ENCODE measurements at regions not wholly inside any gene's neighbourhood (a gene's known extent, or its start where the extent isn't known, plus 50 kb on each side); places are given as distances from the start of the nearest gene placed in this dataset.

DNA sequence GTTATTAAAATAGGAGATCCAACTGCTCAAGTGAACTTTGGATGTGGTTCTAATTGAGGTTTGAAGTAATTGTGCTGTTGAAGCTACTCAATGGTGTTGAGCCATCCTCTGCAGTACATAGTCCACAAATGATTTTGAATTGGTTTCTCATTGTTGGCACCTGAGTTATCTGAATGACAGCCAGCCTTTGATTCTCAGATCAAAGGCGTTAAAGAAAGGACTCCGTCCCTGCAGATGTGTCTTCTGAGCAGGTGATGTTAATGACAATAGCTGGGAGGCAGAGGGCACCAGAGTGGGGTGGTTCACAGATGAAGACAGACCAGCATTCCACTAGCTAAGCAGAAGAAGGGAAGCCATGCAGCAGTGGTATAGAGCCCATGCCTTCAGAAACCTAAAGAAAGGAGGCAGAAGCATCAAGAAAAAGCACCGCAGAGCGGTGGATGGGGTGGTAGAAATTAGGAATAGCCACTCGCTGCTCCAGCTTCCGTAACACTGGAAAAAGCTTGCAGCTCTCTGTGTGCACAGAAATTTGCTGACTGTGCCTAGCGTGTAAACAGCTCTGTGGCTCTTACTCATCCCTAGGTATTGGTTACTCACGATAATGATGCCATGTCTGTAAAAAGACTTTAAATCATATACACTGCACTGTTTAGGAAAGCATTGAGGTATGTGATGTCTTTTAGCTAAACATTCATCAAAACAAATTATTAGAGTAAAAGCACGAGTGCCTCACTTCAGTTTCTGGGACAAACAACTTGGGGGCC is 79.2 kb upstream of the CLCN4 start:
- H3K36me3 ChIP-seq (ENCODE audit: control insufficient read depth, insufficient read depth, low read length) = no peaks in the 10 kb centered on the region
- H3K4me3 ChIP-seq (ENCODE audit: low read depth, low read length) = no peak overlapping the region
- no peaks in the 10 kb centered on the region for H3K9me3 ChIP-seq (ENCODE audit: control insufficient read depth, low read length)
- no peak overlapping the region for H3K4me2 ChIP-seq (ENCODE audit: low read length)
- H3K79me2 ChIP-seq = no peaks in the 10 kb centered on the region
- TF ChIP-seq, protein P1, sequence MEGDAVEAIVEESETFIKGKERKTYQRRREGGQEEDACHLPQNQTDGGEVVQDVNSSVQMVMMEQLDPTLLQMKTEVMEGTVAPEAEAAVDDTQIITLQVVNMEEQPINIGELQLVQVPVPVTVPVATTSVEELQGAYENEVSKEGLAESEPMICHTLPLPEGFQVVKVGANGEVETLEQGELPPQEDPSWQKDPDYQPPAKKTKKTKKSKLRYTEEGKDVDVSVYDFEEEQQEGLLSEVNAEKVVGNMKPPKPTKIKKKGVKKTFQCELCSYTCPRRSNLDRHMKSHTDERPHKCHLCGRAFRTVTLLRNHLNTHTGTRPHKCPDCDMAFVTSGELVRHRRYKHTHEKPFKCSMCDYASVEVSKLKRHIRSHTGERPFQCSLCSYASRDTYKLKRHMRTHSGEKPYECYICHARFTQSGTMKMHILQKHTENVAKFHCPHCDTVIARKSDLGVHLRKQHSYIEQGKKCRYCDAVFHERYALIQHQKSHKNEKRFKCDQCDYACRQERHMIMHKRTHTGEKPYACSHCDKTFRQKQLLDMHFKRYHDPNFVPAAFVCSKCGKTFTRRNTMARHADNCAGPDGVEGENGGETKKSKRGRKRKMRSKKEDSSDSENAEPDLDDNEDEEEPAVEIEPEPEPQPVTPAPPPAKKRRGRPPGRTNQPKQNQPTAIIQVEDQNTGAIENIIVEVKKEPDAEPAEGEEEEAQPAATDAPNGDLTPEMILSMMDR (IDR thresholded peaks at IDR 0.05) = no peak
- no peaks in the 10 kb centered on the region for H3K27me3 ChIP-seq (ENCODE audit: control insufficient read depth, insufficient read depth, low read length)
- H2AFZ ChIP-seq = no peak overlapping the region
- no peak overlapping the region for H3K9ac ChIP-seq
- H3K27ac ChIP-seq = no peak overlapping the region
- H3K4me1 ChIP-seq = peaks cover 2% of the 10 kb centered on the region

DNA sequence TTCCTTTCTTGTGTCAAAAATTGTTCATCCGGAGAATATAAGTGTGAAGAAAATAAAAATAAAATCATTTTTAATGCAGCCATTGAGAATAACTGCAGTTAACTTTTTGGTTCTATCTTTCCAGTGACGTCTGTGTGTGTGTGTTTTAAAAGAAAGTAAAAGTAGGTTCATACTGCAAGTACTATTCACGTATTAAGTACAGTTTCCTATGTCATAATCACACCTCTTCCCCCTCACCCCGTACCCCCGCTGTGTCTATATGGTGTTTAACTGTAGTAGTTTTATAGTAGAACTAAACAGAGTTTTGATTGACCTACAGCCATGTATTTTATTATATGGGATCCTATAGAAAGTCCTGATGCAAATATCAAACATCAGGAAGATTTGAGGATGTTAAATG is 78.5 kb upstream of the CLCN4 start:
- Histone ChIP-seq H3K4me1 (peaks cover 2% of the 10 kb centered on the region), H3K9me3 (ENCODE audit: control insufficient read depth, low read length) (no peaks in the 10 kb centered on the region), H2AFZ (no peak overlapping the region), H3K4me3 (ENCODE audit: low read depth, low read length) (no peak overlapping the region), H3K79me2 (no peaks in the 10 kb centered on the region), H3K27ac (no peak overlapping the region), H3K4me2 (ENCODE audit: low read length) (no peak overlapping the region), H3K36me3 (ENCODE audit: control insufficient read depth, insufficient read depth, low read length) (no peaks in the 10 kb centered on the region), H3K9ac (no peak overlapping the region), H3K27me3 (ENCODE audit: control insufficient read depth, insufficient read depth, low read length) (no peaks in the 10 kb centered on the region)
- TF ChIP-seq, protein P1 (IDR thresholded peaks at IDR 0.05) = no peak

DNA sequence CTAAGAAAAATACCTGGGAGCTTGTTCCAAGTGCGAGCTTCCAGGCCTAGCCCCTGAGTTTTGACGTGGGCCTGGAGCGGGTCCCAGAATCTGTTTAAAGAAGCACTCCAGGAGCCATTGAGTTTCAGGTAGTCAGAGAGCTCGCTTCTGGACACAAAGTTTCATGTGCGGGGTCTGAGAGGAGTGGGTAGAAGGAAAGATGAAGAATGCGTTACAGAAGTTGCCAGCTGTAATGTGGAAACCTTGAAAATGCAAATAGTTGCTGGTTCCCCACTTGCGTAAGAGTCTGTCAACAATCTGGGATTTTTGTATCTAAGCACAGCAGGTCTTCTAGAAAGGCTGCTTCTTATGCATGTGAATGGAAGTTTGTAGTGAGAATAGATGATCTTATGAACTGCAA is 77.5 kb upstream of the CLCN4 start:
- Histone ChIP-seq H3K9ac (no peak overlapping the region), H3K4me1 (no peaks in the 10 kb centered on the region), H3K79me2 (no peaks in the 10 kb centered on the region), H3K36me3 (ENCODE audit: control insufficient read depth, insufficient read depth, low read length) (no peaks in the 10 kb centered on the region), H3K4me2 (ENCODE audit: low read length) (no peak overlapping the region), H3K27ac (no peak overlapping the region), H2AFZ (no peak overlapping the region), H3K27me3 (ENCODE audit: control insufficient read depth, insufficient read depth, low read length) (no peaks in the 10 kb centered on the region), H3K9me3 (ENCODE audit: control insufficient read depth, low read length) (no peaks in the 10 kb centered on the region), H3K4me3 (ENCODE audit: low read depth, low read length) (no peak overlapping the region)
- TF ChIP-seq, protein P1 (IDR thresholded peaks at IDR 0.05) = no peak

DNA sequence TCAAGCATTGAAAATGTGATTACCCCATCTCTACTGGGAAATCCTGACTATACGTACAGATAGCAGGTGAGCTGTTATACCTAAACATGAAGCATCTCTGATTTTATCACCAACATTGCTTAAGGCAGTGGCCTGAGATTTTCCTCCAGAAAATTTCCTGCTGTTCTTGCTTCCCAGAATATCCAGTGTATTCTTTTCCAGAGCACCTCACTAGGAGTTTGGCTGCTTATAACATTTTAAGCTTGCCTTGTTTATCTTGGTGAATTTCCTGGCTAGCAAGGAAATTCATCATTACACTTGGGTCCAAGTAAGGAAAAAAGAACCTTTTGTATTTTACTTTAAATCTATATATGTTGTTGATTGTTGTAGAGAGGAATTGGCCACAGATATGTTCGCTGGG is 73.0 kb upstream of the CLCN4 start:
- TF ChIP-seq, protein P1 (IDR thresholded peaks at IDR 0.05) = no peak
- Histone ChIP-seq H3K27me3 (ENCODE audit: control insufficient read depth, insufficient read depth, low read length) (no peaks in the 10 kb centered on the region), H3K36me3 (ENCODE audit: control insufficient read depth, insufficient read depth, low read length) (no peaks in the 10 kb centered on the region), H3K9me3 (ENCODE audit: control insufficient read depth, low read length) (no peaks in the 10 kb centered on the region), H3K79me2 (no peaks in the 10 kb centered on the region), H3K27ac (no peak overlapping the region), H3K9ac (no peak overlapping the region), H3K4me3 (ENCODE audit: low read depth, low read length) (no peak overlapping the region), H3K4me1 (no peaks in the 10 kb centered on the region), H3K4me2 (ENCODE audit: low read length) (no peak overlapping the region), H2AFZ (no peak overlapping the region)

DNA sequence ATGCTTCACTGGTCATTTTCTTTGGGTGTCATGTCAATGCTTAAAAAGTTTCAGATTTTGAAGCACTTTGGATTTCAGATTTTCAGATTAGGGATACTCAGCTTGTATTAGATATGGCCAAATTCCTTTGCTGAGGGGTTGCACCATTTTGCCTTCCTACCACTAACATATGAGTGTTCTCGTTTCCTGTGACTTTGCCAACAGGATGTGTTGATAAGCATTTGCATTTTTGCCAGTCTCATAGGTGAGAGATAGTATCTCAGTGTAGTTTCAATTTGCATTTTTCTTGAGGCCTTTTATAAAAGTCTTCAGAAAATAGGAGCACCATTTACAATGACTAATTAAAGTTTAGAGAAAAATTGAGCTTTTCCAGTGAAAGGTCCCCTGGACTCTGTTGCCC is 71.6 kb upstream of the CLCN4 start:
- Histone ChIP-seq H3K36me3 (ENCODE audit: control insufficient read depth, insufficient read depth, low read length) (no peaks in the 10 kb centered on the region), H3K4me1 (peaks cover under 1% of the 10 kb centered on the region), H3K27ac (no peak overlapping the region), H3K4me2 (ENCODE audit: low read length) (no peak overlapping the region), H3K79me2 (no peaks in the 10 kb centered on the region), H3K4me3 (ENCODE audit: low read depth, low read length) (no peak overlapping the region), H3K9me3 (ENCODE audit: control insufficient read depth, low read length) (no peaks in the 10 kb centered on the region), H2AFZ (no peak overlapping the region), H3K27me3 (ENCODE audit: control insufficient read depth, insufficient read depth, low read length) (no peaks in the 10 kb centered on the region), H3K9ac (no peak overlapping the region)
- TF ChIP-seq, protein P1 (IDR thresholded peaks at IDR 0.05) = no peak
